B cell (primary cell): ENCODE measurements at regions not wholly inside any gene's neighbourhood (a gene's known extent, or its start where the extent isn't known, plus 50 kb on each side); places are given as distances from the start of the nearest gene placed in this dataset.

ENCODE experiments used
- ATAC-seq: fragments of 200-7000 bp; cut with Tn5 transposase; one replicate; pipeline ENCODE4 v1.10.0; 2021; ENCODE audit warnings: low read depth, mild to moderate bottlenecking, moderate number of reproducible peaks, moderate library complexity
- CTCF ChIA-PET: fragments of 350-600 bp; sonication (Branson Sonifier 250); formaldehyde crosslinking; loops from one replicate; lab custom pipeline; 2021; ENCODE audit warnings: antibody characterized with exemption, inconsistent platforms; lab: Charles Lee
- POLR2A ChIA-PET: fragments of 350-600 bp; sonication (Branson Sonifier 250); formaldehyde crosslinking; loops from one replicate; lab custom pipeline; 2021; ENCODE audit warnings: antibody characterized with exemption; lab: Charles Lee
- DNase-seq: peaks from one replicate; pipeline ENCODE4 v3.0.0; 2013
- H2AFZ ChIP-seq: 2 replicates; pipeline ENCODE4 v1.6.1; 2012; ENCODE audit warnings: mild to moderate bottlenecking, low read depth, low read length; ENCODE audit not compliant: insufficient read depth, poor library complexity, severe bottlenecking
- H3K27ac ChIP-seq, 2 donors: 1 replicate in 1 of 2; 2 replicates in 1 of 2; pipeline ENCODE4 v1.5.1; 2012 to 2013; ENCODE audit warnings: low read length in 2 of 2, mild to moderate bottlenecking in 2 of 2, moderate library complexity in 1 of 2
- H3K27me3 ChIP-seq, 4 experiments: fragments of 200-600 bp in 1 of 4; sonication (generic) in 1 of 4; replicated peaks in 1 of 4; 1 replicate in 2 of 4; 2 replicates in 2 of 4; pipeline versions ENCODE4 v1.6.1 to v1.7.0; 2013 to 2016; ENCODE audit warnings: low read length in 3 of 4, mild to moderate bottlenecking in 2 of 4, mixed read lengths in 1 of 4, moderate library complexity in 1 of 4; ENCODE audit not compliant: insufficient read depth in 4 of 4, control insufficient read depth in 3 of 4; ENCODE audit errors: control extremely low read depth in 1 of 4
- H3K36me3 ChIP-seq, 2 experiments: replicated peaks in 1 of 2; 1 replicate in 1 of 2; 2 replicates in 1 of 2; pipeline versions ENCODE4 v1.6.1 to v1.7.1; 2013; ENCODE audit warnings: low read length in 1 of 2; ENCODE audit not compliant: insufficient read depth in 2 of 2, control insufficient read depth in 1 of 2; ENCODE audit errors: control extremely low read depth in 1 of 2, extremely low read depth in 1 of 2
- H3K4me1 ChIP-seq, 2 donors: fragments of 200-600 bp in 1 of 2; sonication (generic) in 1 of 2; 1 replicate in 1 of 2; 2 replicates in 1 of 2; pipeline versions ENCODE4 v1.5.1 to v1.6.1; 2013 to 2017; ENCODE audit warnings: low read length in 2 of 2; ENCODE audit not compliant: control insufficient read depth in 2 of 2, insufficient read depth in 2 of 2
- H3K4me2 ChIP-seq: replicated peaks from 2 replicates; pipeline ENCODE3; 2012; ENCODE audit warnings: mild to moderate bottlenecking, low read depth, low read length; ENCODE audit not compliant: poor library complexity, severe bottlenecking
- H3K4me3 ChIP-seq, 5 experiments: fragments of 200-600 bp in 1 of 5; sonication (generic) in 1 of 5; 1 replicate in 3 of 5; 2 replicates in 2 of 5; pipeline versions ENCODE4 v1.5.1 to v1.7.0; 2011 to 2016; ENCODE audit warnings: low read length in 4 of 5, mild to moderate bottlenecking in 4 of 5, low read depth in 2 of 5, control low read depth in 1 of 5, moderate library complexity in 1 of 5; ENCODE audit not compliant: insufficient read depth in 1 of 5; ENCODE audit errors: control extremely low read depth in 1 of 5, extremely low read depth in 1 of 5
- H3K79me2 ChIP-seq: fragments of 200-600 bp; sonication (generic); one replicate; pipeline ENCODE4 v1.6.0; 2016; ENCODE audit warnings: low read length; ENCODE audit not compliant: control insufficient read depth, insufficient read depth
- H3K9ac ChIP-seq: fragments of 200-600 bp; sonication (generic); 2 replicates; pipeline ENCODE4 v1.6.1; 2017; ENCODE audit warnings: mild to moderate bottlenecking, low read length, moderate library complexity
- H3K9me3 ChIP-seq, 3 donors: one replicate each; pipeline versions ENCODE4 v1.6.1 to v1.7.1; 2013; ENCODE audit warnings: low read length in 2 of 3; ENCODE audit not compliant: control insufficient read depth in 2 of 3, insufficient read depth in 1 of 3; ENCODE audit errors: control extremely low read depth in 1 of 3
- H4K20me1 ChIP-seq: 2 replicates; pipeline ENCODE4 v1.6.0; 2012; ENCODE audit warnings: mild to moderate bottlenecking, low read length; ENCODE audit not compliant: insufficient read depth, control insufficient read depth, poor library complexity, severe bottlenecking
- H3K27ac Mint-ChIP-seq: one replicate; pipeline ENCODE4 v1.8.0; 2021; ENCODE audit warnings: mixed read lengths
- H3K27me3 Mint-ChIP-seq: one replicate; pipeline ENCODE4 v1.8.0; 2021; ENCODE audit warnings: mixed read lengths
- H3K4me1 Mint-ChIP-seq: one replicate; pipeline ENCODE4 v1.8.0; 2021; ENCODE audit warnings: mixed read lengths
- H3K4me3 Mint-ChIP-seq: one replicate; pipeline ENCODE4 v1.8.0; 2021; ENCODE audit warnings: mixed read lengths
- H3K9me3 Mint-ChIP-seq: one replicate; pipeline ENCODE4 v1.8.0; 2022; ENCODE audit warnings: mixed read lengths; ENCODE audit not compliant: insufficient read depth
- EZH2 ChIP-seq: IDR thresholded peaks from 2 replicates; pipeline ENCODE4 v1.6.1; 2012; ENCODE audit warnings: borderline replicate concordance, low read depth, mild to moderate bottlenecking, moderate library complexity, low read length; ENCODE audit not compliant: insufficient read depth, poor library complexity, severe bottlenecking
- WGBS: methylation state at CpG from one replicate; pipeline ENCODE4 v1.1.5; 2013; ENCODE audit warnings: missing lambda C conversion rate; ENCODE audit not compliant: insufficient coverage; 5-methylcytosine and 5-hydroxymethylcytosine counted together
- intact Hi-C: fragments of 100-400 bp; cut with micrococcal nuclease; formaldehyde crosslinking; loops from one replicate; pipeline ENCODE4 v1.10.0; 2022
- TF ChIP-seq, protein P1 (sequence below): fragments of 200-600 bp; IDR thresholded peaks from one replicate; pipeline ENCODE4 v1.8.0; 2022; ENCODE audit warnings: antibody characterized with exemption, mild to moderate bottlenecking

DNA sequence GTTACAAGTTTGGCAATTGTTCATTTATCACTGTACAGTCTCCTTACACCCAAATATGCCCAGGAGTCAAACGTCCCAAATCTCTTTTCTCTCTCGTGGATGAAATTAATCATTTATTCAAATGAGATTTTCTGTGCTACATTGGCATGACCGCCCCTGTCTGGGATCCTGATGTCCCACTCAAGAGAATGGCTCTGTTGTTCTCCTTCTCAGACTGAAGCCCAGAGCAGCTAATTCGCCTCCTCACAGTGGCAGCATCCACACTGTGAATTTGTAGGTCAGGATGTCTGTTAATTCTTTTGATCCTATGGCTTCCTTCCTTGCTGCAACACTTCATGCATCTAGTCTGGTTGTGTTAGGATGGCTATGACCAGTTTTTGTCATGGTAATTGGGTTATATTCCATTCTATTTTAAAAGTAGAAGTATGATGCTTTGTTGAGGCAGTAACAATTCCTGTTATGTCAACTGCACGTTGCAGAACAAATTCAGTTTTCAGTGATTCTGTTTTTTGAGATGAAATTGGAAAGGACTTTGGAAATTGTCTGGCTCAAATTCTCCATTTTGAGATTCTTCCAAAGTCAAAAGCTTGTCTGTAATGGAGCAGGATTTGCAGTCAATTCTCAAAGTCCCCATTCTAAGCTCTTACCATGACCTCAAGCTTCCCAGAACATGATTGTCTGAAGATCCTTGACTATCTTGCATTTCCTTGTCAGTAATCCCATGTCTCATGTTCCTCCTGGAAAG, 141.5 kb upstream of the GAS1 start:
- Histone ChIP-seq H3K36me3 (no peaks in the 10 kb centered on the region), H3K9ac (no peak overlapping the region), H3K27ac (no peak overlapping the region), H3K79me2 (no peaks in the 10 kb centered on the region), H3K27me3 (no peaks in the 10 kb centered on the region), H3K4me2 (no peak overlapping the region), H3K9me3 (peaks cover 0 to 14% (median 0%) of the 10 kb centered on the region in 3 donors), H3K4me1 (no peaks in the 10 kb centered on the region), H2AFZ (no peak overlapping the region), H4K20me1 (no peaks in the 10 kb centered on the region), H3K4me3 (no peak overlapping the region)
- no peak for TF ChIP-seq EZH2
- TF ChIP-seq, protein P1, sequence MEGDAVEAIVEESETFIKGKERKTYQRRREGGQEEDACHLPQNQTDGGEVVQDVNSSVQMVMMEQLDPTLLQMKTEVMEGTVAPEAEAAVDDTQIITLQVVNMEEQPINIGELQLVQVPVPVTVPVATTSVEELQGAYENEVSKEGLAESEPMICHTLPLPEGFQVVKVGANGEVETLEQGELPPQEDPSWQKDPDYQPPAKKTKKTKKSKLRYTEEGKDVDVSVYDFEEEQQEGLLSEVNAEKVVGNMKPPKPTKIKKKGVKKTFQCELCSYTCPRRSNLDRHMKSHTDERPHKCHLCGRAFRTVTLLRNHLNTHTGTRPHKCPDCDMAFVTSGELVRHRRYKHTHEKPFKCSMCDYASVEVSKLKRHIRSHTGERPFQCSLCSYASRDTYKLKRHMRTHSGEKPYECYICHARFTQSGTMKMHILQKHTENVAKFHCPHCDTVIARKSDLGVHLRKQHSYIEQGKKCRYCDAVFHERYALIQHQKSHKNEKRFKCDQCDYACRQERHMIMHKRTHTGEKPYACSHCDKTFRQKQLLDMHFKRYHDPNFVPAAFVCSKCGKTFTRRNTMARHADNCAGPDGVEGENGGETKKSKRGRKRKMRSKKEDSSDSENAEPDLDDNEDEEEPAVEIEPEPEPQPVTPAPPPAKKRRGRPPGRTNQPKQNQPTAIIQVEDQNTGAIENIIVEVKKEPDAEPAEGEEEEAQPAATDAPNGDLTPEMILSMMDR = no peak
- Mint-ChIP-seq H3K27me3 (no peaks in the 10 kb centered on the region), H3K9me3 (peaks cover 7% of the 10 kb centered on the region), H3K4me3 (no peak overlapping the region), H3K4me1 (no peaks in the 10 kb centered on the region), H3K27ac (no peak overlapping the region)
- POLR2A ChIA-PET = no interaction called here
- ATAC-seq = no peak
- CTCF ChIA-PET = no interaction called here
- 86% methylated on average over 4 of the region's 5 CpGs for WGBS
- intact Hi-C loops = no loop called here
- no peak for DNase-seq

DNA sequence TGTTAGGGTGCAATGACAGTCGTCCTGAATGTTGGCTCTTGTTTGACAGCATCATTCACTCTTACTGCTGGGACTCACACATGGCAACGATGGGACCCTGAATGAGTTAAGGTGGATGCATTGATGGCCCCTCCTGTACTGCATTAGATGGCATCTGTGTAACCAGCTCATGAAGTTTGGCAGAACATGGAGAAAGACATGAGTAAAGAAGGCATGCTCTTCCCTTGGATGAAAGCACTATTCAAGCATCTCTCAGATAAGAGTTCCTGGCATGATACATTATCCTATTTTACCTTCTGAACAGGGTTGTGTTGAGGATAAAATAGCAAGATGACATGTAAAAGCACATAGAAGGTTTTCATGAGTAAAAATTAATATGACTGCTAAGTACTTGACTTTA, 142.2 kb upstream of the GAS1 start:
- Histone ChIP-seq H4K20me1 (no peaks in the 10 kb centered on the region), H3K4me2 (no peak overlapping the region), H3K27ac (no peak overlapping the region), H3K4me3 (no peak overlapping the region), H3K9me3 (peaks cover 0 to 7% (median 0%) of the 10 kb centered on the region in 3 donors), H3K79me2 (no peaks in the 10 kb centered on the region), H2AFZ (no peak overlapping the region), H3K4me1 (no peaks in the 10 kb centered on the region), H3K36me3 (no peaks in the 10 kb centered on the region), H3K9ac (no peak overlapping the region), H3K27me3 (no peaks in the 10 kb centered on the region)
- TF ChIP-seq, protein P1 = no peak
- TF ChIP-seq EZH2 = no peak
- no peak overlapping the region for H3K4me3 Mint-ChIP-seq
- CTCF ChIA-PET = no interaction called here
- H3K27ac Mint-ChIP-seq = no peak overlapping the region
- H3K9me3 Mint-ChIP-seq = peaks cover 9% of the 10 kb centered on the region
- no peaks in the 10 kb centered on the region for H3K4me1 Mint-ChIP-seq
- ATAC-seq = no peak
- POLR2A ChIA-PET = no interaction called here
- DNase-seq = no peak
- WGBS = no CpG with 5 or more reads among the region's 2 CpGs
- intact Hi-C loops = no loop called here
- no peaks in the 10 kb centered on the region for H3K27me3 Mint-ChIP-seq
